ENCODE measurements at regions not wholly inside any gene's neighbourhood (a gene's known extent, or its start where the extent isn't known, plus 50 kb on each side); places are given as distances from the start of the nearest gene placed in this dataset.

DNA sequence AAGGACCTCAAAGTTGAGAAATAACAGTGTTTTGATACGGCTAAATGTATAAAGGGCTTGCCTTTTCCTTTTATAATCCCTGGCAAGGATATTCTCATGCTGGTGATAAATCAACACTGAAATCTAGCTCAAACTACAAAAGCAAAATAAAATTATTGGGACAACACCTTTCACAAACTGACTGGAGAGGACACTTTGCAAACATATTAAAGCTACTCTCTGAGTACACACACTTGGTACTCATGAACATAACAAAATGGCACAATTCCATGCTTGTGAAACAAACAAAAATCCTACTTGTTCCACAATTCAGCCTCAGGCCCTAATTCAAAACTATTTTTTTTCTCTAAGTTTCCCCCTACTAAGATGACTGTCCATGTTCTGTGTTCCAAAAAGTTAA, 305.8 kb downstream of the ETAA1 start:
- no peak overlapping the region for H3K27ac ChIP-seq
- TF ChIP-seq, protein P1, sequence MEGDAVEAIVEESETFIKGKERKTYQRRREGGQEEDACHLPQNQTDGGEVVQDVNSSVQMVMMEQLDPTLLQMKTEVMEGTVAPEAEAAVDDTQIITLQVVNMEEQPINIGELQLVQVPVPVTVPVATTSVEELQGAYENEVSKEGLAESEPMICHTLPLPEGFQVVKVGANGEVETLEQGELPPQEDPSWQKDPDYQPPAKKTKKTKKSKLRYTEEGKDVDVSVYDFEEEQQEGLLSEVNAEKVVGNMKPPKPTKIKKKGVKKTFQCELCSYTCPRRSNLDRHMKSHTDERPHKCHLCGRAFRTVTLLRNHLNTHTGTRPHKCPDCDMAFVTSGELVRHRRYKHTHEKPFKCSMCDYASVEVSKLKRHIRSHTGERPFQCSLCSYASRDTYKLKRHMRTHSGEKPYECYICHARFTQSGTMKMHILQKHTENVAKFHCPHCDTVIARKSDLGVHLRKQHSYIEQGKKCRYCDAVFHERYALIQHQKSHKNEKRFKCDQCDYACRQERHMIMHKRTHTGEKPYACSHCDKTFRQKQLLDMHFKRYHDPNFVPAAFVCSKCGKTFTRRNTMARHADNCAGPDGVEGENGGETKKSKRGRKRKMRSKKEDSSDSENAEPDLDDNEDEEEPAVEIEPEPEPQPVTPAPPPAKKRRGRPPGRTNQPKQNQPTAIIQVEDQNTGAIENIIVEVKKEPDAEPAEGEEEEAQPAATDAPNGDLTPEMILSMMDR (IDR thresholded peaks at IDR 0.05) = no peak
- no peak for TF ChIP-seq ZFX (IDR thresholded peaks at IDR 0.05; ENCODE audit: borderline replicate concordance)

DNA sequence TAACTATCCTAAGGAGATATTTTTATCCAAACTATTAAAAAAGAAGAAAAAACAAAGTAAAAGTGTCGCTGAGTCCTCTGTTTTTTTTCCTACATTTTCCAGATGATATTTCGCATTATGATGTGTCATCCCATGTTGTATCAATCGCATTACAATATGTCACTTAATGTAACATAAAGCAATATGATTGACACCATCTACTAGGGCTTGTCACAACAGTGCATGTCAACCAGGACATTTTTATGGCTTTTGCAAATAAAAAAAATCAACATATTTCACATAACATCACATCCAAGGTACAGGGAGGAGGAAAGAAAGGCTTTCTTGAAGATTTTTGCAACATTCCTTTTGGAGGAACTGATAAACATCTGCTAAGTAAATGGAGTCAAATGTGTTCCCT, 308.9 kb downstream of the ETAA1 start:
- TF ChIP-seq, protein P1 (IDR thresholded peaks at IDR 0.05) = no peak
- H3K27ac ChIP-seq = no peak overlapping the region

DNA sequence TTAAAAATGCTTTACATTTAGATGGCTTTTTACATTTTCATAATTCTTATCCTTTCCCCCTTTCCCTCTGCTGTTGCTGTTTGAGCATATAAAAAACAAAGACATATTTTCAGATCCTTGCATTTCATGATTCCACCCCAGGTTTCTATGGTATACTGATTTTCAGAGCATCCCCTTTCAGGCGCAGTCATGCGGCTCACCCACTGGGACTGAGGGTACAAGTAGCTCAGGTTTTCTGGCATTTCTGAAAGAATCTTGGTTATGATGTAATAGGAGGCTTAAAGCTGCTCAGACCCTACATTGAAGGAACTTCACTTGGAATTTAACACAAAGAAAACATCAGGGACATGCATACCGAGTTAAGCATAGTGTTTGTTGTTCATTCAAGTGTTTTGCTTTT, 310.8 kb downstream of the ETAA1 start:
- no peak for TF ChIP-seq ZFX (IDR thresholded peaks at IDR 0.05; ENCODE audit: borderline replicate concordance)
- TF ChIP-seq, protein P1 (IDR thresholded peaks at IDR 0.05) = no peak
- no peak overlapping the region for H3K27ac ChIP-seq

DNA sequence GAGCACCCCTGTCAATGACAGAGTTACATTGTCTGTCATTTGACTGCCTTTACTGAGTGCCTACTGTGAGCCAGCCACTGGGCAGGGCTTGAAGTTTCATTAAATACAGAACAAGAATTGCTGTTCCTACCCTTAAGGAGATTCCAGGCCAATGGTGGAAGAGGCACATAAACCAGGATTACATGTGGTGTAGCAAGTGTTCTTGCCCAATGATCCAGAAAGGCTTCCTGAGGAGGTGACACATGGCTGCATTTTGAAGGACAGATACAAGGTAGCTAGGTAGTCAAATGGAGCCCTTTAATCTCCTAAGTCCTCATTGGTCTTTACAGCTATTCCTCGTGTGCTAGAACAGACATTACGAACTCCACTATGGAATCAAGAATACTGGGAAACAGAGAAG, 312.7 kb downstream of the ETAA1 start:
- no peak overlapping the region for H3K27ac ChIP-seq
- no peak for TF ChIP-seq ZFX (IDR thresholded peaks at IDR 0.05; ENCODE audit: borderline replicate concordance)
- TF ChIP-seq, protein P1 (IDR thresholded peaks at IDR 0.05) = no peak

DNA sequence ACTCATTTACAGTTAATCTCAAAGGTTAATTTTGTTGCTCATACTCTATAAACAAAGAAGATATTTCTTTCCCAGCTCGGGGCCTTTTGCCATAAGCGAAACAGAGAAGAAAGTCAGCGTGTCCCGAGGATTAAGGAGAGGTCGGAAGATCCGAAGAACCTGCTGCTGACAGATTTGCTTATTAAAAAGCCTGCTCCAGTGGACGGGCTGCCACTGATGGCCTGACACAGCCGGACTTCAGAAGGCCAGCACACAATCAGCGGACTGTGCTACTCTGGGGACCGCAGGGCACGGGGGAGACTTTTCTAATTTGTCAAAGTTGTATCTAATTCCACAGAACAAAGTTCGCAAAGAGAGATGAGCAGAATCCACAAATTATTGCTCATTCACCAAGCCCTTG, 315.4 kb downstream of the ETAA1 start:
- no peak overlapping the region for H3K27ac ChIP-seq
- TF ChIP-seq ZFX (IDR thresholded peaks at IDR 0.05; ENCODE audit: borderline replicate concordance) = no peak
- TF ChIP-seq, protein P1 (IDR thresholded peaks at IDR 0.05) = no peak

DNA sequence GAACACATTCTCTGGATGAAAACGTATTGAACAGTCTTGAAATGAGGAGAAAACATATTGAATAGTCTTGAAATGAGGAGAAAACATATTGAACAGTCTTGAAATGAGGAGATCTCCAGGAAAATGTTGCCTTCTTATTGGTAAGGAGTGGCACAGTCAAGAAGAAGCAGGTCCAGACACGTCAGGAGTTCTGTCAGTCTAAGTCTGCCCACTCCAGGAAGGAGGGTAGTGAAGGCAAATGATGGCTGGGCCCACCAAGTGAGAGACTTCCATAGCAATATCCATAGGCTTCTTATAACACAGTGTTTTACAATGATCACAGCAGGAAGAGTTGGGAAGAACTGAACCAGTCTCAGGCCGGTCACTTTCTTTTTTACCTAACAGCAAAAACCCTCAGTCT, 316.2 kb downstream of the ETAA1 start:
- H3K27ac ChIP-seq = no peak overlapping the region
- no peak for TF ChIP-seq ZFX (IDR thresholded peaks at IDR 0.05; ENCODE audit: borderline replicate concordance)
- TF ChIP-seq, protein P1 (IDR thresholded peaks at IDR 0.05) = no peak

DNA sequence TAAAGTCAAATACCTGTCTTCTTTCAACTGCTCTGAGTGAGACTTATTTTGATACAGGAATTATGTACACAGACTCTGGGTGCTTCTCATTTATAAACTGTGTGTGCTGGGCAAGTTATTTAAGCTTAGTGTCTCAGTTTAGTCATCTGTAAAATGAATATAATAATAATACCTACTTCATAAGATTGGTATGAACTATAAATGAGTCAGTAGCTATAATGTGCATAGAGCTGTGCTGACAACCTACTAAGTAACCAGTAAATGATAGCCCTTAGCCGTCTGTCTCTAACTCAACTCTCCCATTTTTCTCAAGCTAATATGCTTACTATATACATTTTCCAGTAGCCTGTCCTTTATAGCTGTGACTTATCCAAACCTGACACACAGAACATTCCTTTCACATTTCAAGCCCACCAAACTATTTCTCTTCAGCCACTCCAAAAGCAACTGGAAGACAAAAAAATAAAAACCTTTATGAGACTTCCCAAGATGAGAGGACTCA, 319.8 kb downstream of the ETAA1 start:
- no peak overlapping the region for H3K27ac ChIP-seq

More for the DNA sequence above, 319.8 kb downstream of the ETAA1 start:
- TF ChIP-seq, protein P1 (IDR thresholded peaks at IDR 0.05) = no peak
- no peak for TF ChIP-seq ZFX (IDR thresholded peaks at IDR 0.05; ENCODE audit: borderline replicate concordance)

All from 22Rv1 (cell line).